Gastrocnemius medialis (tissue), 4 donors: ENCODE measurements at regions not wholly inside any gene's neighbourhood (a gene's known extent, or its start where the extent isn't known, plus 50 kb on each side); places are given as distances from the start of the nearest gene placed in this dataset.
"Not testable (repeated sequence)": the region's sequence is repeated elsewhere in the genome, so short reads cannot be mapped to it uniquely, and the experiment has no call there.

Experiments used
- ATAC-seq, 2 donors: fragments of 150-250 bp; one replicate each; pipeline ENCODE4 v1.9.1; 2016
- DNase-seq, 2 donors: peaks; one replicate each; pipeline ENCODE4 v3.0.0-alpha.2; 2019
- H3K27ac ChIP-seq, 4 donors: fragments of 200-600 bp; sonication (generic); 1 replicate in 1 of 4; 2 replicates in 3 of 4; pipeline ENCODE4 v1.5.1; 2016 to 2018; ENCODE audit warnings: mild to moderate bottlenecking in 2 of 4, moderate library complexity in 1 of 4
- H3K27me3 ChIP-seq, 3 donors: fragments of 200-600 bp; sonication (generic) in 2 of 3; 1 replicate in 1 of 3; 2 replicates in 2 of 3; pipeline versions ENCODE4 v1.5.1 to v1.6.0; 2016 to 2019; ENCODE audit warnings: mild to moderate bottlenecking in 1 of 3, moderate library complexity in 1 of 3
- H3K36me3 ChIP-seq, 2 donors: fragments of 200-600 bp; sonication (generic) in 1 of 2; one replicate each; pipeline ENCODE4 v1.5.1; 2017 to 2018
- H3K4me1 ChIP-seq, 2 donors: fragments of 200-600 bp; sonication (generic) in 1 of 2; one replicate each; pipeline ENCODE4 v1.5.1; 2016 to 2017; ENCODE audit warnings: mild to moderate bottlenecking in 2 of 2
- H3K4me3 ChIP-seq, 4 donors: fragments of 200-600 bp; sonication (generic) in 3 of 4; 1 replicate in 1 of 4; 2 replicates in 3 of 4; pipeline ENCODE4 v1.5.1; 2016 to 2019; ENCODE audit warnings: mild to moderate bottlenecking in 2 of 4
- H3K9me3 ChIP-seq, 3 donors: fragments of 200-600 bp; sonication (generic) in 2 of 3; 1 replicate in 1 of 3; 2 replicates in 2 of 3; pipeline ENCODE4 v1.5.1; 2016 to 2019
- POLR2A ChIP-seq, 2 donors: fragments of 450-650 bp; IDR thresholded peaks; one replicate each; pipeline ENCODE4 v1.6.1; 2017; ENCODE audit warnings: antibody characterized with exemption in 2 of 2, mild to moderate bottlenecking in 2 of 2, moderate library complexity in 2 of 2
- in situ Hi-C, 4 donors: fragments of 200-750 bp; cut with MboI; loops; one replicate each; pipeline versions ENCODE4 v1.15.0 to v1.8.0; 2017; ENCODE audit warnings: low sequenced_read_pairs in 4 of 4
- intact Hi-C: fragments of 100-400 bp; cut with DNase I; formaldehyde crosslinking; loops from one replicate; pipeline ENCODE4 v1.15.1; 2023; ENCODE audit warnings: low total_unique reads
- TF ChIP-seq, protein P1 (sequence below), 5 experiments: fragments of 450-650 bp in 3 of 5; fragments of 200-600 bp in 2 of 5; sonication (generic) in 2 of 5; IDR thresholded peaks in 4 of 5; conservative IDR thresholded peaks in 1 of 5; 1 replicate in 4 of 5; 2 replicates in 1 of 5; pipeline ENCODE4 v1.5.1; 2016 to 2019; ENCODE audit warnings: antibody characterized with exemption in 5 of 5, mild to moderate bottlenecking in 3 of 5, moderate library complexity in 3 of 5

DNA sequence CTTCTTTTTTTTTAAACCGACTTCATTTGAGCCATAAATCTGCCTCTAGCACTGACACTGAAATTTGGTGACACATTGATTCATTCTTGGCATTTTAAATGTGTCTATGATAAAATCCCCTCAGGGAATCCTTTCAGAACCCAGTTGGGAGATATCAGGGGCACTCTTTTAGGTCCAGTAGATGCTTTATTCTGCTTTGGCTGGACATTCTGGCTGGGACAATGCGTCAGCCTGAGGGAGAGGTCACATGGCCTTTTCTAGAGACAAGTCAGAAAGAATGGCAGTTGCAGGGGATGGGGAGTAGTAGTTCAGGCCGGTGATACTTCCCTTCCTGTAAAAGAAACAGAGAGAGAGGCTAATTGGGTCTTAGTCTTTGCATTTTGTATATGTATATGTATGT lies 63.1 kb downstream of the TRIM43 start:
- H3K27me3 ChIP-seq, H3K27ac ChIP-seq, ATAC-seq, DNase-seq, in situ Hi-C loops, H3K4me1 ChIP-seq, intact Hi-C loops, H3K9me3 ChIP-seq, H3K4me3 ChIP-seq, H3K36me3 ChIP-seq: not testable (repeated sequence)

- H3K27me3 ChIP-seq, intact Hi-C loops, H3K4me1 ChIP-seq, H3K4me3 ChIP-seq, H3K36me3 ChIP-seq, ATAC-seq, DNase-seq, H3K9me3 ChIP-seq, in situ Hi-C loops, H3K27ac ChIP-seq: not testable (repeated sequence)
Measured at GRCh38 chr2:95656553-95656952, 64.8 kb downstream of the TRIM43 start.

DNA sequence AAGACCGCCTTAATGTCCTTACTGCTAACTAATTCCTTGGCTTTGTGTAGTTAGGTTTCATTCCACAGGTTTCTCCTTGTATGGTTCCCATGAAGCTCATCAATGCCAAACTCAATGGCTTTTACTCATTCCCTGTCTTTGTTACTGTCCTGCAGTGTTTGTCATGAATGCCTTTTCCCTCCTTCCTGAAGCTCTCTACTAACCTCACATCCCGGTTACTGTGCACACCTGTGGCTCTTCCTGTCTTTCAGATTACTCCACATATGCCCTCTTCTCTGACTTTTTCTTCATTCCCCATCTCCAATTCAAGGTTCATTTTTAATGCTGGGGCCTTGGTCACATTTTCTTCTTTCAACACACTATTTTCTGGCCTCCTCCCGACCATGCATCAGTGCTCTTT lies 66.1 kb downstream of the TRIM43 start:
- H3K9me3 ChIP-seq, H3K36me3 ChIP-seq, H3K4me3 ChIP-seq, DNase-seq, ATAC-seq, in situ Hi-C loops, intact Hi-C loops, H3K27me3 ChIP-seq, H3K4me1 ChIP-seq, H3K27ac ChIP-seq: not testable (repeated sequence)

DNA sequence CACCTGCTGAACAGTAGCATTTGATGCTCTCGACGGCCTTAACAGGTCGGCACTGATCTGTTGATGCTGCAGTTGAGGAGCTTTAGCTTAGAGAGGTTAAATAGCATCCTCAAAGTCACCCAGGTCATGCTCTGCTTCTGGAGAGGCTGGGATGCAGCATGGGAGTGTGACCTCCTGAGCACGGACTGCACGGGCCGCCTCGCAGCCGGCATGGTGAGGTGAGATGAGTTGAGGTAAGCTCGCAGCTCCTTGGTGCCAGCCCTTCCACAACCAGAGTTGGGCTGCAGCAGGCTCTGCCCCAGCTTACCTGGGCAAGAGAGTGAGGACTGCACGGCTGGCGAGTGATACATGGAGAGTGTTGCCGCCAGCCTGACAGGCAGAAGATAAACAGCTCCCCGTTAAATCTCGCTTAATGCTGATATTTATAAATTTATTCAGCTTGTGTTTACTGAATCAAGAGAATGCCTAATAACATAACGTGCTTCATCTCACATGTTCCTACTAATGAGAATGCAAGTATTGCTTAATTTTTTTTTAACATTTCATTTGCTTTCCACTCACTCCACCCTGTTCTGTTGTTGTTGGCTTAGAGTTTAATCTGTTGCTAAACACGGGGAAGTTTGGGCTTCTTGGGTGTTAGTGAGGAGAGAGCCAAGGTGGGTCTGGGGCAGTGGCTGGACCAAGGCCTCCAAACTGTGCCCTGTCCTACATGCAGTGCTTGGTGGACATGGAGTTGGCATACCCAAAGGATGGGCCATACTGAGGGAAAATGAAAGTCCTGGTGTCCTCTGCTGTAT lies 69.2 kb downstream of the TRIM43 start:
- intact Hi-C loops: not testable (repeated sequence)

DNA sequence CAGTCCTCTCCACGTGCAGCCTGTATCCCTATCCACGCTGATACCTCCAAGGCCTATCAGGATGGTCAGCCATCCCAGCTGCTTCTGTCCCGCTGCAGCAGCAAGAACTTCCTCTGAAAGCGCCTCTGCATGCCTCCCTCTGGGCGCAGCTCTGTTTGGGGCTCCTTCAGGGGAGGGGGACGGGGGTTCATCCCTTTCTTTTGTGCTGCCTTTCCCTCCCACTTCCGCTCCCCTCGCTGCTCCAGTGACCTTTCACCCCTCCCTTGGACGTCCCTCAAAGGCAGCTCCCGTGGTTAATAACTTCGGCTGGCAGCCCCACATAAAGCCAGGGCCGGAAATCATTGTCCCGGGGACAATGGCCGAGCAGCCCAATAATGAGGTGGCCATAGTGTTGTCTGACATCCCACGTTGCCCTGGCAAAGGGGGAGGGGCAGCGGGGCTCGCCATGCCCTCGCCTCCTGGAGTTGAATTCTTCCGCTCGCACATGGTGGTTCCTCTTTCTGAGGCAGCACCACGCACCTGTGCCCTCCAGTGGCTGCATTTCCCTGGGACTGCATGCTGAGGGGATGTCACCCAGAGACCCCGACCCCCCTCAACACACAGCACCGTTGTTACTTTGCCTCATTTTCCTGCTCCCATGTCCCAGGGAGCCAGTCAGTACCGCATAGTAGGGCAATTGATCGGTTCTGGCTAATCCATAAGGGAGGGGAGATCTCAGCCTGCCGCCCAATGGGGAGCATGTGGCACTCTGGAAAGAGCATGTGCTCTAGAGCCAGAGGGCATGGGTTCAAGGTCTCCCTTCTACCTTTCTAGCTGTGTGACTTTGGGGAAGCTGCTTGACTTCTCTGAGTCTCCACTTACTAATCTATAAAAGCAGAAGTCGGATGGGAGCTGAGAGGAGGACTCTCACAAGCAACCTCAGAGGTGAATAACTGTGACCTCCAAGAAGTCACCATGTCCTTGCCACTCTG lies 72.0 kb downstream of the TRIM43 start:
- in situ Hi-C loops, H3K27me3 ChIP-seq, H3K4me1 ChIP-seq, intact Hi-C loops, H3K27ac ChIP-seq, H3K9me3 ChIP-seq, H3K36me3 ChIP-seq, DNase-seq, H3K4me3 ChIP-seq, ATAC-seq: not testable (repeated sequence)

More for the DNA sequence above, 69.2 kb downstream of the TRIM43 start:
- H3K4me1 ChIP-seq, H3K27ac ChIP-seq, H3K4me3 ChIP-seq, ATAC-seq, H3K9me3 ChIP-seq, H3K36me3 ChIP-seq, H3K27me3 ChIP-seq, DNase-seq, in situ Hi-C loops: not testable (repeated sequence)

DNA sequence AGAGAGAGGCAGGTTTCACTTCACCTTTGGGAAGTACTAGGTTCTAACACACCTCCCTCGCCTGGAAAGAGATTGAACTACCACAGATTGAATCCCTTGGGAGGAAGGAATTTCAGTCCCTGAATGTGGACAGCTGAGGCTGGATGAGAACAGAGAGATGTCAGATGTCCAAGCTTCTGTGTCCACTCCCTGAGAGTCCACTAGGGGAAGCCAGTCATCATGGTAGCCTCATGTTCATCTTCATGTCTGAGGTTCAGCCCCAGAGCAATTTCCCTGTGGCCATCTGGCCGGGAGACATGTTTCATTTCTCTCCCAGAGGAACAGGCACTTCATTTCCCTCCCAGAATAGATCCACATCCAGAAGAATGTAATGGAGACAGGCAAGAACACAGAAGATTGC lies 74.8 kb downstream of the TRIM43 start:
- H3K27me3 ChIP-seq, H3K36me3 ChIP-seq, H3K4me3 ChIP-seq, H3K4me1 ChIP-seq, intact Hi-C loops, H3K9me3 ChIP-seq, H3K27ac ChIP-seq, in situ Hi-C loops: not testable (repeated sequence)
- ATAC-seq (peak; percentile 48 to 68), DNase-seq (peak in 1 of 2 donors; percentile 32)

GRCh38 chr2:95667480-95667879 lies 75.7 kb downstream of the TRIM43 start:
- intact Hi-C loops: no loop called here
- ATAC-seq: no peak
- no peaks in the 10 kb centered on the region for H3K9me3 ChIP-seq
- TF ChIP-seq, protein P1, sequence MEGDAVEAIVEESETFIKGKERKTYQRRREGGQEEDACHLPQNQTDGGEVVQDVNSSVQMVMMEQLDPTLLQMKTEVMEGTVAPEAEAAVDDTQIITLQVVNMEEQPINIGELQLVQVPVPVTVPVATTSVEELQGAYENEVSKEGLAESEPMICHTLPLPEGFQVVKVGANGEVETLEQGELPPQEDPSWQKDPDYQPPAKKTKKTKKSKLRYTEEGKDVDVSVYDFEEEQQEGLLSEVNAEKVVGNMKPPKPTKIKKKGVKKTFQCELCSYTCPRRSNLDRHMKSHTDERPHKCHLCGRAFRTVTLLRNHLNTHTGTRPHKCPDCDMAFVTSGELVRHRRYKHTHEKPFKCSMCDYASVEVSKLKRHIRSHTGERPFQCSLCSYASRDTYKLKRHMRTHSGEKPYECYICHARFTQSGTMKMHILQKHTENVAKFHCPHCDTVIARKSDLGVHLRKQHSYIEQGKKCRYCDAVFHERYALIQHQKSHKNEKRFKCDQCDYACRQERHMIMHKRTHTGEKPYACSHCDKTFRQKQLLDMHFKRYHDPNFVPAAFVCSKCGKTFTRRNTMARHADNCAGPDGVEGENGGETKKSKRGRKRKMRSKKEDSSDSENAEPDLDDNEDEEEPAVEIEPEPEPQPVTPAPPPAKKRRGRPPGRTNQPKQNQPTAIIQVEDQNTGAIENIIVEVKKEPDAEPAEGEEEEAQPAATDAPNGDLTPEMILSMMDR (IDR thresholded peaks at IDR 0.05 in 4 of 5, conservative IDR thresholded peaks at IDR 0.05 in 1 of 5): no peak
- no peak for TF ChIP-seq POLR2A (IDR thresholded peaks at IDR 0.05)
- no peaks in the 10 kb centered on the region for H3K27me3 ChIP-seq
- H3K27ac ChIP-seq: no peak overlapping the region
- DNase-seq: no peak
- in situ Hi-C loops: no loop called here
- H3K36me3 ChIP-seq: no peaks in the 10 kb centered on the region
- H3K4me3 ChIP-seq: no peak overlapping the region
- no peaks in the 10 kb centered on the region for H3K4me1 ChIP-seq

DNA sequence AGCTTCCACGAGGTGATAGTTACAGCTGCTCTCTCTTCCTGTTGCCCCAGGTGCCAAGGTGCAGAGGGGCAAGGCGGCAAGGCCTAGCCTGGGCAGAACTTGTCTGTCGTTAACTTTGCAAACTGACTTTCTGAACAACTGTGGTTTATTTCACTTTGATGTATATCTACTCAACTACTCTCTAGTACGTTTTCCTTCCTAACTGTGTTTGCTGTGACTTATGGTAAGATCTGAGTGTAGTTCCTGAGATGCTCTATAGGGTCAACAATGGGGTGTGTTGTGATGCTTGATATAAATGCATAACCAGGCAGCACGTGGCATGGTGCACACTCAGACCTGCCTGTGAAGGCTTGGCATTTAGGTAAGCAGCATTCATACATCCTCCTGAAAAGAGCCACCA lies 77.1 kb downstream of the TRIM43 start:
- H3K4me1 ChIP-seq, H3K36me3 ChIP-seq, ATAC-seq, H3K9me3 ChIP-seq, in situ Hi-C loops, H3K27ac ChIP-seq, H3K27me3 ChIP-seq, intact Hi-C loops, DNase-seq, H3K4me3 ChIP-seq: not testable (repeated sequence)
